NCI-H146 treated with DMSO at 0.1 percent for 48 hours (cell line): ENCODE measurements at regions not wholly inside any gene's neighbourhood (a gene's known extent, or its start where the extent isn't known, plus 50 kb on each side); places are given as distances from the start of the nearest gene placed in this dataset.
A peak's percentile ranks its signal among the peaks of the same experiment; 100 is the strongest.
"Not testable (repeated sequence)": the region's sequence is repeated elsewhere in the genome, so short reads cannot be mapped to it uniquely, and the experiment has no call there.

Experiments
- DNase-seq: peaks from one replicate; lab custom pipeline; 2025; ENCODE audit not compliant: unreplicated experiment; lab: John Stamatoyannopoulos, UW

DNA sequence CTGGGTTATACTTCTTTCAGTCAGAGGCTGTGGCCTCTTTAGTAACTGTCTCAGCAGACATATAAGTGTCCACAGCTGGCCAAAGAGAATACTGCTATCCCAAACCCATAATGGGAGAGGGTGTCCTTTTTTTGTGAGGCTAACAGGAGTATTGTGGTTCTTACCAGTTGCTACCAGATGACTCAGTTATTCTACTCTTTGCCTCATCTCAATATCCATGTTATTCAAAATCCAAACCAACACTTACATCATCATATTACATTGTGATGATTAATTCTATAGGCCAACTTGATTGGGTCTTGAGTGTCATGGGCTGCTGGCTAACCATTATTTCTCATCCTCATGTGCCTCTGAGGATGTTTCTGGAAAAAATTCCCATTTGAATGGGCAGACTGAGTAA is 120.9 kb downstream of the TMEM168 start:
- DNase-seq: no peak

DNA sequence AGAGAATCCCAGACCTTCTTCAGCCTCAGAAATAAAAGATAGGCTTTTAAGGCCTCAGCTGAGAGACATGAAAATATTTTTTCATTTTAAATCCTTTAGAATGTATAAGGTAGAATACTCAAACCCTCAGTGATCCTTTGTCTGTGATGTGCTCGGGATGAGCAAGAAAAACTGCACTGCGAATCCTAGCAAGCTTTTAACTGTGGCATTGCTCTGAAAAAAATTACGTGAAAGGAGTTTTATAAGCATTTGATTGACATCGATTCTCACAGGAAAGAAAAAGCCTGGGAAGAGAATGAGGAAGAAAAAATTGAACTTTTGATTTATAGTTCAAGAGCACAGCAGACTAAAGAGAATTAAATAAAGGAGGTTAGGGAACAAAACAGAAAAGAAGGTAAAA is 120.0 kb downstream of the TMEM168 start:
- no peak for DNase-seq

DNA sequence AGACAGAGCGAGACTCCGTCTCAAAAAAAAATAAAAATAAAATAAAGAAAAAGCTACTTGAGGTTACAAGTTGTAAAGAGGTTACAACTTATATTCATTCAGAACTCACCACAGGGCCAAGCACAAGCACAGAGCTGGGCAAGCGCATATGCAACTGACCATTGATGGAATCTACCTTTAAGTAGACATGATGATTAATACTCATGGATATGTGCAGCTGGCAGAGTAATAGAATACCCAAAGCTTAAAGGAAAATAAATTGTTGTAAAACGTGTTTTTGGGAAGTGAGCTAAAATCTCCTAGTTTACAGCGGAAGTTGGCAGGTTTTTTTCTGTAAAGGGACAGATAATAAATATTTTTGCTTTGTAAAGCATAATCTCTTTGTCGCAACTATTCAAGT is 111.6 kb downstream of the TMEM168 start:
- DNase-seq: no peak

DNA sequence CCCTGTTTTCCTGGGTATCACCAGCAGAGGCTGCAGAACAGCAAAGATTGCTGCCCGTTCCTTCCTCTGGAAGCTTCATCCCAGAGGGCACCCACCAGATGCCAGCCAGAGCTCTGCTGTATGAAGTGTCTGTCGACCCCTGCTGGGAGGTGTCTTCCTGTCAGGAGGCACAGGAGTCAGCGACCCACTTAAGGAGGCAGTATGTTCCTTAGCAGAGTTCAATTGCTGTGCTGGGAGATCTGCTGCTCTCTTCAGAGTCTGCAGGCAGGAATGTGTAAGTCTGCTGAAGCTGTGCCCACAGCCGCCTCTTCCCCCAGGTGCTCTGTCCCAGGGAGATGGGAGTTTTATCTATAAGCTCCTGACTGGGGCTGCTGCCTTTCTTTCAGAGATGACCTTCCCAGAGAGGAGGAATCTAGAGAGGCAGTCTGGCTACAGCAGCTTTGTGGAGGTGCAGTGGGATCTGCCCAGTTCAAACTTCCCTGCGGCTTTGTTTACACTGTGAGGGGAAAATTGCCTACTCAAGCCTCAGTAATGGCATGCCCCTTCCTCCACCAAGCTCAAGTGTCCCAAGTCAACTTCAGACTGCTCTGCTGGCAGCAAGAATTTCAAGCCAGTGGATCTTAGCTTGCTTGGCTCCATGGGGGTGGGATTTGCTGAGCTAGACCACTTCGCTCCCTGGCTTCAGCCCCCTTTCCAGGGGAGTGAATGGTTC is 100.6 kb downstream of the TMEM168 start:
- not testable (repeated sequence) for DNase-seq

DNA sequence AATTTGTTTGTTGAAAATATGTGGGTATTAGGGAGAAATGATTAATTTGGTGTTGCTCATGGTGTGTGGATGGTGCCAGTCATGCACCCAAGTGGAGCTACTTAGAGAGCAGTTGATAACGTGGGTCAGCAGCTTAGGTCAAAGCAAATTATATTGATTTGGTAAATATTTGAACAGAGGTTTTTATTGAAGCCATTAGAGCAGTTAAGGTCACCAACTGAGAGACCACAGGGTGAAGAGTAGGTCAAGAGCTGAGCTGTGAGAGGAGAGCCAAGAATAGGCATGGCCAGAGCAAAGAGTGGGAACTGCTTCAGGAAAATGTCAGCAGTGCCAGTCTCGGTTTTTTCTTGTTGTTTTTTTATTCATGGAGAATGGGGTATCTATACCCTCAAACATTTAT is 97.9 kb downstream of the TMEM168 start:
- peak; percentile 14 for DNase-seq

DNA sequence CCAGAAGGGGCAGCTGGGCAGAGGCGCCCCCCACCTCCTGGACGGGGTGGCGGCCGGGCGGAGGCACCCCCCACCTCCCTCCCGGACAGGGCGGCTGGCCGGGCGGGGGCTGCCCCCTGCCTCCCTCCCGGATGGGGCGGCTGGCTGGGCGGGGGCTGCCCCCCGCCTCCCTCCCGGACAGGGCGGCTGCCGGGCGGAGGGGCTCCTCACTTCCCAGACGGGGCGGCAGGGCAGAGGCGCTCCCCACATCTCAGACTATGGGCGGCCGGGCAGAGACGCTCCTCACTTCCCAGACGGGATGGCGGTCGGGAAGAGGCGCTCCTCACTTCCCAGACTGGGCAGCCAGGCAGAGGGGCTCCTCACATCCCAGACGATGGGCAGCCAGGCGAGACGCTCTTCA is 93.0 kb downstream of the TMEM168 start:
- DNase-seq: not testable (repeated sequence)

DNA sequence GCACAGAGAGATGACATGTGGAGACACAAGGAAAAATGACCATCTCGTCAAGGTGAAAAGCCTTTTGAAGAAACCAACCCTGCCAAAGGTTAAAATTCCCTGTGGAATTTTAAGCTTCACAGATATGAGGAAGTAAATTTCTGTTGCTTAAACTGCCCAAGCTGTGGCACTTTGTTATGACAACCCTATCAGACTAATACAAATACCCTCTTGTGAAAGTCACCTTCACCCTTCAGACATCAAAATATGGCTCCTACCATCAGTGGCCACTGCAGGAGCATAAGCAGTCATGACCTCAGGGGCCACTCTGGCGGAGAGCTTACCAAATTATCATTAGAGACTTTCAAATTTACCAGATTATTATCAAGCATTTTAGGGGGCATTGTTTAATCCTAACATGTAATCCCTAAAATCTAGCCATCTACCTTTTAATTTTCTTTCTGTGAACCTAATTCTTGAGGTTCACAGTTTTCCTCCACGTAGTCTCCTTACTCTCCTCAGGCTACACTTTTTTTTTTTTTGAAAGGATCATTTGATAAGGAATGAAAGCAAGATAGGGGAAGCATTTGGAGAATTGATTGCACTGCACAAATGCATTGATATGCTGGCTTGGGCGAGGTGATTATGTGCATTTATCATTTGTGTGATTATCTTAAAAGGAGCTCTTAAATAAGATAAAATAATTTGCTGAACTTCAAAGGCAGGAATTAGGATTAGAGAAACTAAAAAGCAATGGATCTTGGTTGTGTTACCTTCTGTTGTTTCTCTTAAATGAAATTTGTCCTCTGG is 90.3 kb downstream of the TMEM168 start:
- no peak for DNase-seq

DNA sequence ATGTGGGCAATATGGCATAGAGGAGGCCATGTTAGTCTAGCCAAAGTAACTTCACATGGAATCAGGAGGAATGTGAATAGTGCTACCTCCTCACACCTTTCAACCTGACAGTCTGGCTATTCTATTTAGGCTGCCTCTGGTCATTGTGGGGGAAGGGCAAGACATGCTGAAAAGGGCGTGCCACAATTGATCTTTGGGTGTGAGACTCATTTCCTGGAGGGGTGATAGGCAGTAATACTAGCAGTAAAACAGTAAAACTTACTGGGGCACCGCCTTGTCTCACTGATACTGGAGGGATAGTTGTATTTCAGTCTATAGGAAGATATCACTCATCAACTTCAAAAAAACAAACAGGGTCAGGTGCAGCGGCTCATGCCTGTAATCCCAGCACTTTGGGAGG is 88.7 kb downstream of the TMEM168 start:
- DNase-seq: no peak

DNA sequence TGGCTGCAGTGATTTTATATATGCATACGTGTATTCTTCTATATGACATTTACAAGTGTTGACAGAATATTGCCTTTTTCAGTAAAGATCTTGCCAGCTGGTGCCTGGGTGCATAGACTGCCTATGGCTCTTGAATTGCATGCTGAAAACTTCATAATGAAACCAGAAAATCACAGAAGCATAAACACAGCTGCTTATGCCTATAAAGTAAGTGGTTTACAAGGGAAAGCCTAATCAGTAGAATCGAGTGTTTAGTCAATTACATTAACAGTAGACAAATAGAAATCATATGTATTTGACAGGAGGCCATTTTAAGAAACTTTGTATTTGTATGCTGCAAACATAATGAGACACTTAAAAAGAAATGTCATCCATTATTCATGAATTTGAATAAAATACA is 82.5 kb downstream of the TMEM168 start:
- no peak for DNase-seq

DNA sequence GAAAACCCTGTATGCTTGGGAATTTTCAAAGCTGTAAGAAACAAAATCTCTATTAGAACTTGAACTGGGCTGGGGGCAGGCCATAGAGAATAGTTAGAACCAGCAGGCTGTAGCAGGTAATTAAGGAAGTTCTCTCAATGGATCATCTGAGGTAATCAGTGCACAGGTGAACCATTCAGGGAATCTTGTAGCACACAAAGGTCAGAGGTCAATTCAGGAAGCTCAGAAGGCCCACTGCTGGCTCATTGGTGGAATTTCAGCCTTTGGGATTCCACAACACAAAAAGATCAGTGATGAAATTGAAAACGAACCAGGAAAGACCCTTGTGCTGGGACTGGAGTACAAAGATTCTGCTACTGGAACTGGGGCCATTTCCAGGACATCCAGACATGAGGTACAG is 82.0 kb downstream of the TMEM168 start:
- no peak for DNase-seq
